ENCODE measurements at regions not wholly inside any gene's neighbourhood (a gene's known extent, or its start where the extent isn't known, plus 50 kb on each side); places are given as distances from the start of the nearest gene placed in this dataset.

DNA sequence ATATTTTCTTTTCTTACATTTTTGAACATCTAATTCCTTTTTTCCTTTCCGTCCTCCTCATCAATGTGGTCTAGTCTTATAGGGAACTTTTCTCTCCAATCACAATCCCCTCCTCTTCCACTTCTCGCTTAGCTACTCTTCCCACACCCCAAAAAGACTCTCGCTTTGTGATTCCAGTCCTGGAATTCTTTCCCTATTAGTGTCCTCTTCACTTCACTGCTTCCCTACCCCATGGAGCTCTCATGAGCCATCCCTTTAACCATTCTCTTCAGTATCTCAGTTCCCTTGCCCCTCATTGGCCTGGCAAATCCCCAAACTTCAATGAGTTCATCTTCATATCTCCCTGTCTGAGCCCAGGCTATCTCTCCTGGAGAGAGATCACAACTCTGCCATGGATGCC, 55.3 kb upstream of the CEP85L start:
- TF ChIP-seq FOXM1 (IDR thresholded peaks at IDR 0.05; ENCODE audit: borderline replicate concordance) (no peak), ELF4 (IDR thresholded peaks at IDR 0.05) (no peak), HDGF (IDR thresholded peaks at IDR 0.05; ENCODE audit: borderline replicate concordance) (no peak), CTBP1 (IDR thresholded peaks at IDR 0.05; ENCODE audit: borderline replicate concordance) (no peak), NFRKB (IDR thresholded peaks at IDR 0.05) (no peak), ARNT (IDR thresholded peaks at IDR 0.05) (no peak), FOXK2 (IDR thresholded peaks at IDR 0.05) (no peak), ZNF384 (IDR thresholded peaks at IDR 0.05) (no peak), SP1 (IDR thresholded peaks at IDR 0.05) (no peak), FOXA1 (IDR thresholded peaks at IDR 0.05) (no peak), TARDBP (IDR thresholded peaks at IDR 0.05) (no peak), BHLHE40 (IDR thresholded peaks at IDR 0.05; ENCODE audit: borderline replicate concordance) (no peak)
- TF ChIP-seq, protein P1, sequence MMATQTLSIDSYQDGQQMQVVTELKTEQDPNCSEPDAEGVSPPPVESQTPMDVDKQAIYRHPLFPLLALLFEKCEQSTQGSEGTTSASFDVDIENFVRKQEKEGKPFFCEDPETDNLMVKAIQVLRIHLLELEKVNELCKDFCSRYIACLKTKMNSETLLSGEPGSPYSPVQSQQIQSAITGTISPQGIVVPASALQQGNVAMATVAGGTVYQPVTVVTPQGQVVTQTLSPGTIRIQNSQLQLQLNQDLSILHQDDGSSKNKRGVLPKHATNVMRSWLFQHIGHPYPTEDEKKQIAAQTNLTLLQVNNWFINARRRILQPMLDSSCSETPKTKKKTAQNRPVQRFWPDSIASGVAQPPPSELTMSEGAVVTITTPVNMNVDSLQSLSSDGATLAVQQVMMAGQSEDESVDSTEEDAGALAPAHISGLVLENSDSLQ (IDR thresholded peaks at IDR 0.05), result no peak

Data from HEK293T (cell line).